Esophagus muscularis mucosa (tissue), 4 donors: ENCODE measurements at regions not wholly inside any gene's neighbourhood (a gene's known extent, or its start where the extent isn't known, plus 50 kb on each side); places are given as distances from the start of the nearest gene placed in this dataset.
A peak's percentile ranks its signal among the peaks of the same experiment; 100 is the strongest.

Experiments used
- DNase-seq: peaks from one replicate; pipeline ENCODE4 v3.0.0-alpha.2; 2017; ENCODE audit errors: extremely low spot score
- H3K27ac ChIP-seq, 4 donors: fragments of 200-600 bp; sonication (generic); replicated peaks in 1 of 4; 1 replicate in 3 of 4; 2 replicates in 1 of 4; pipeline ENCODE4 v1.5.1; 2016 to 2019; ENCODE audit warnings: mild to moderate bottlenecking in 1 of 4
- H3K27me3 ChIP-seq, 4 donors: fragments of 200-600 bp; sonication (generic); one replicate each; pipeline versions ENCODE4 v1.5.1 to v1.6.0; 2016 to 2019
- H3K36me3 ChIP-seq, 4 donors: fragments of 200-600 bp; sonication (generic); one replicate each; pipeline ENCODE4 v1.5.1; 2016 to 2019
- H3K4me1 ChIP-seq, 4 donors: fragments of 200-600 bp; sonication (generic); one replicate each; pipeline ENCODE4 v1.5.1; 2016 to 2019
- H3K4me3 ChIP-seq, 4 donors: fragments of 200-600 bp; sonication (generic); 1 replicate in 2 of 4; 2 replicates in 2 of 4; pipeline ENCODE4 v1.5.1; 2016 to 2019; ENCODE audit warnings: mild to moderate bottlenecking in 4 of 4, moderate library complexity in 1 of 4
- H3K9me3 ChIP-seq, 4 donors: fragments of 200-600 bp; sonication (generic); 1 replicate in 3 of 4; 2 replicates in 1 of 4; pipeline ENCODE4 v1.5.1; 2016 to 2019
- EP300 ChIP-seq: sonication (generic); formaldehyde crosslinking; IDR thresholded peaks from one replicate; pipeline ENCODE4 v1.6.1; 2017; ENCODE audit warnings: antibody characterized with exemption
- POLR2A ChIP-seq: fragments of 450-650 bp; IDR thresholded peaks from one replicate; pipeline ENCODE4 v1.6.1; 2017; ENCODE audit warnings: antibody characterized with exemption, moderate library complexity, mild to moderate bottlenecking, low read depth
- POLR2AphosphoS5 ChIP-seq, 2 donors: sonication (generic); formaldehyde crosslinking; IDR thresholded peaks; one replicate each; pipeline ENCODE4 v1.6.1; 2017; ENCODE audit warnings: antibody characterized with exemption in 2 of 2
- whole genome bisulfite sequencing: methylation state at CpG from one replicate; pipeline ENCODE4 v1.1.5; 2018; 5-methylcytosine and 5-hydroxymethylcytosine counted together
- intact Hi-C: fragments of 100-400 bp; cut with DNase I; formaldehyde crosslinking; loops from one replicate; pipeline ENCODE4 v1.15.1; 2023
- TF ChIP-seq, protein P1 (sequence below), 3 experiments: fragments of 200-600 bp in 2 of 3; fragments of 450-650 bp in 1 of 3; sonication (generic) in 2 of 3; IDR thresholded peaks; one replicate each; pipeline ENCODE4 v1.5.1; 2017 to 2019; ENCODE audit warnings: antibody characterized with exemption in 3 of 3, mild to moderate bottlenecking in 2 of 3, moderate library complexity in 1 of 3

DNA sequence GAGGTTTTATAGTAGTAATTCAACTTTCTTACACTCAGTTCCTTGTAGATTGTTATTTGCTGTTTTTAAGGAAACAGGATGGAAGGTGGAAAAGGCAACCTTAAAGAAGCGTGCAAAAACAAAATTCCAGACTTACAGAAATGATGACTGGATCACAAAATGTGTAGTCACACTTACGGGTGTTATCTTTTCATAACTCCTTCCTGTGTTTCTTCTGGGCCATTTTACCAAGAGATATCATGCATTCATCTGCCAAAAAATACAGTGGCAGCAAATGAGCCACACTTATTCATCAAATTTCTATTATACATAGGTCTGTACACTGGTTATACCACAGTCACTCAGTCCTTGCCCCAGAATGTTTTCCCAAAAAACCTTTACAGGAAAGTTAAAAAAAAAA is 94.3 kb upstream of the IL6 start:
- 43% methylated on average over 2 of the region's 2 CpGs for WGBS
- Histone ChIP-seq H3K4me1 (peaks cover 16 to 65% (median 56%) of the 10 kb centered on the region in 4 donors), H3K27ac (peak overlapping the region in 3 of 4 donors; percentile 5 to 69 (median 44)), H3K4me3 (no peak overlapping the region), H3K27me3 (no peaks in the 10 kb centered on the region), H3K36me3 (no peaks in the 10 kb centered on the region), H3K9me3 (no peaks in the 10 kb centered on the region)
- DNase-seq, result no peak
- intact Hi-C loops, result no loop called here
- TF ChIP-seq POLR2A (no peak), EP300 (no peak), POLR2AphosphoS5 (IDR thresholded peaks at IDR 0.05) (no peak)
- TF ChIP-seq, protein P1, sequence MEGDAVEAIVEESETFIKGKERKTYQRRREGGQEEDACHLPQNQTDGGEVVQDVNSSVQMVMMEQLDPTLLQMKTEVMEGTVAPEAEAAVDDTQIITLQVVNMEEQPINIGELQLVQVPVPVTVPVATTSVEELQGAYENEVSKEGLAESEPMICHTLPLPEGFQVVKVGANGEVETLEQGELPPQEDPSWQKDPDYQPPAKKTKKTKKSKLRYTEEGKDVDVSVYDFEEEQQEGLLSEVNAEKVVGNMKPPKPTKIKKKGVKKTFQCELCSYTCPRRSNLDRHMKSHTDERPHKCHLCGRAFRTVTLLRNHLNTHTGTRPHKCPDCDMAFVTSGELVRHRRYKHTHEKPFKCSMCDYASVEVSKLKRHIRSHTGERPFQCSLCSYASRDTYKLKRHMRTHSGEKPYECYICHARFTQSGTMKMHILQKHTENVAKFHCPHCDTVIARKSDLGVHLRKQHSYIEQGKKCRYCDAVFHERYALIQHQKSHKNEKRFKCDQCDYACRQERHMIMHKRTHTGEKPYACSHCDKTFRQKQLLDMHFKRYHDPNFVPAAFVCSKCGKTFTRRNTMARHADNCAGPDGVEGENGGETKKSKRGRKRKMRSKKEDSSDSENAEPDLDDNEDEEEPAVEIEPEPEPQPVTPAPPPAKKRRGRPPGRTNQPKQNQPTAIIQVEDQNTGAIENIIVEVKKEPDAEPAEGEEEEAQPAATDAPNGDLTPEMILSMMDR (IDR thresholded peaks at IDR 0.05), result no peak

- peaks cover 16 to 70% (median 56%) of the 10 kb centered on the region in 4 donors for H3K4me1 ChIP-seq
- TF ChIP-seq POLR2AphosphoS5 (IDR thresholded peaks at IDR 0.05) (no peak), POLR2A (no peak), EP300 (no peak)
- TF ChIP-seq, protein P1 (IDR thresholded peaks at IDR 0.05), result no peak
- H3K27ac ChIP-seq, result peak overlapping the region in 2 of 4 donors; percentile 4 to 69
- intact Hi-C loops, result no loop called here
- 41% methylated on average over 2 of the region's 2 CpGs for WGBS
- no peak overlapping the region for H3K4me3 ChIP-seq
- no peaks in the 10 kb centered on the region for H3K9me3 ChIP-seq
- H3K27me3 ChIP-seq, result no peaks in the 10 kb centered on the region
- H3K36me3 ChIP-seq, result no peaks in the 10 kb centered on the region
- no peak for DNase-seq
Observed at GRCh38 chr7:22631730-22632129, 95.3 kb upstream of the IL6 start.

- Histone ChIP-seq H3K4me1 (peaks cover 13 to 61% (median 52%) of the 10 kb centered on the region in 4 donors), H3K27me3 (no peaks in the 10 kb centered on the region), H3K36me3 (no peaks in the 10 kb centered on the region), H3K4me3 (no peak overlapping the region), H3K27ac (no peak overlapping the region), H3K9me3 (no peaks in the 10 kb centered on the region)
- intact Hi-C loops, result no loop called here
- 92% methylated on average over 7 of the region's 7 CpGs for WGBS
- no peak for DNase-seq
- TF ChIP-seq EP300, result no peak
- TF ChIP-seq, protein P1 (IDR thresholded peaks at IDR 0.05), result no peak
- no peak for TF ChIP-seq POLR2AphosphoS5 (IDR thresholded peaks at IDR 0.05)
- TF ChIP-seq POLR2A, result no peak
Observed at GRCh38 chr7:22630069-22630468, 96.9 kb upstream of the IL6 start.

- DNase-seq, result no peak
- H3K9me3 ChIP-seq, result no peaks in the 10 kb centered on the region
- no peak overlapping the region for H3K27ac ChIP-seq
- intact Hi-C loops, result no loop called here
- peaks cover 13 to 51% (median 42%) of the 10 kb centered on the region in 4 donors for H3K4me1 ChIP-seq
- TF ChIP-seq EP300 (no peak), POLR2A (no peak), POLR2AphosphoS5 (IDR thresholded peaks at IDR 0.05) (no peak)
- TF ChIP-seq, protein P1 (IDR thresholded peaks at IDR 0.05), result no peak
- no peak overlapping the region for H3K4me3 ChIP-seq
- H3K36me3 ChIP-seq, result no peaks in the 10 kb centered on the region
- no peaks in the 10 kb centered on the region for H3K27me3 ChIP-seq
Observed at GRCh38 chr7:22629056-22629455, 97.9 kb upstream of the IL6 start.

DNA sequence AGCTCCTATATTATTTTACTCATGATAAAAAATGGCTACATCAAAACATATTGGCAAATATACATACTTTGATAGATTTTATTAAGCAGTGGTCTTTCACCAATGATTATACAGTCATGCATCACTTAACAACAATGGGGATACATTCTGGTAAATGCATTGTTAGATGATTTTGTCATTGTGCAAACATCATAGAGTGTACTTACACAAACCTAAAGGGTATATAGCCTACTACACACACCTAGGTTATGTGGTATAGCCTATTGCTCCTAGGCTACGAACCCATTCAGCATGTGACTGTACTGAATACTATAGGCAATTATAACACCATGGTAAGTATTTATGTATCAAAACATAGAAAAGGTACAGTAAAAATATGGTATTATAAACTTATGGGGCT is 98.9 kb upstream of the IL6 start:
- Histone ChIP-seq H3K27me3 (no peaks in the 10 kb centered on the region), H3K4me3 (no peak overlapping the region), H3K4me1 (peaks cover 11 to 41% (median 32%) of the 10 kb centered on the region in 4 donors), H3K36me3 (no peaks in the 10 kb centered on the region), H3K9me3 (no peaks in the 10 kb centered on the region), H3K27ac (no peak overlapping the region)
- 88% methylated on average over 1 of the region's 1 CpG for WGBS
- TF ChIP-seq EP300 (no peak), POLR2AphosphoS5 (IDR thresholded peaks at IDR 0.05) (no peak), POLR2A (no peak)
- TF ChIP-seq, protein P1 (IDR thresholded peaks at IDR 0.05), result no peak
- intact Hi-C loops, result no loop called here
- DNase-seq, result no peak
